H9 (cell line): ENCODE measurements at regions not wholly inside any gene's neighbourhood (a gene's known extent, or its start where the extent isn't known, plus 50 kb on each side); places are given as distances from the start of the nearest gene placed in this dataset.

Experiments used
- DNase-seq: peaks from one replicate; pipeline ENCODE4 v3.0.0-alpha.2; 2017
- H2AFZ ChIP-seq: one replicate; pipeline ENCODE4 v1.6.1; 2013; ENCODE audit warnings: mild to moderate bottlenecking, low read length, control low read depth, moderate library complexity
- H2AK5ac ChIP-seq: 2 replicates; pipeline ENCODE4 v1.6.1; 2013; ENCODE audit warnings: low read length, control low read depth, mixed read lengths; ENCODE audit not compliant: insufficient read length
- H2BK120ac ChIP-seq: one replicate; pipeline ENCODE4 v1.6.1; 2013; ENCODE audit warnings: low read depth, mild to moderate bottlenecking, low read length, control low read depth, inconsistent platforms; ENCODE audit not compliant: poor library complexity, severe bottlenecking
- H2BK12ac ChIP-seq: 2 replicates; pipeline ENCODE4 v1.6.1; 2013; ENCODE audit warnings: low read length, control low read depth, mixed read lengths, low read depth; ENCODE audit not compliant: insufficient read length
- H2BK15ac ChIP-seq: 2 replicates; pipeline ENCODE4 v1.6.1; 2013; ENCODE audit warnings: low read depth, low read length, control low read depth
- H2BK20ac ChIP-seq: one replicate; pipeline ENCODE4 v1.6.1; 2013; ENCODE audit warnings: low read depth, mild to moderate bottlenecking, low read length, control low read depth, inconsistent platforms; ENCODE audit not compliant: poor library complexity, severe bottlenecking
- H2BK5ac ChIP-seq: 2 replicates; pipeline ENCODE4 v1.6.1; 2013; ENCODE audit warnings: low read length, control low read depth, mixed read lengths; ENCODE audit not compliant: insufficient read length
- H3K14ac ChIP-seq: 2 replicates; pipeline ENCODE4 v1.6.1; 2013; ENCODE audit warnings: low read length, control low read depth; ENCODE audit not compliant: insufficient read depth
- H3K18ac ChIP-seq: 2 replicates; pipeline ENCODE4 v1.6.1; 2013; ENCODE audit warnings: low read depth, mild to moderate bottlenecking, mixed read lengths, low read length, control low read depth; ENCODE audit not compliant: insufficient read length
- H3K23ac ChIP-seq: 2 replicates; pipeline ENCODE4 v1.6.1; 2013; ENCODE audit warnings: low read length, control low read depth, mixed read lengths, low read depth; ENCODE audit not compliant: insufficient read length
- H3K23me2 ChIP-seq: 2 replicates; pipeline ENCODE4 v1.6.1; 2013; ENCODE audit warnings: low read depth, mild to moderate bottlenecking, mixed read lengths, low read length, control low read depth; ENCODE audit not compliant: insufficient read length, poor library complexity, severe bottlenecking
- H3K27ac ChIP-seq: 2 replicates; pipeline ENCODE4 v1.5.1; 2013; ENCODE audit warnings: low read length, control low read depth, mixed read lengths, low read depth; ENCODE audit not compliant: insufficient read length
- H3K27me3 ChIP-seq: 2 replicates; pipeline ENCODE4 v1.6.1; 2013; ENCODE audit warnings: low read length, control low read depth, inconsistent platforms; ENCODE audit not compliant: insufficient read depth
- H3K4ac ChIP-seq: 2 replicates; pipeline ENCODE4 v1.6.1; 2013; ENCODE audit warnings: low read depth, mild to moderate bottlenecking, control low read depth, inconsistent platforms, low read length, moderate library complexity
- H3K4me1 ChIP-seq: 2 replicates; pipeline ENCODE4 v1.6.1; 2013; ENCODE audit warnings: low read length, control low read depth, inconsistent platforms; ENCODE audit not compliant: insufficient read depth
- H3K4me2 ChIP-seq: 2 replicates; pipeline ENCODE4 v1.6.1; 2013; ENCODE audit warnings: low read length, control low read depth, mixed read lengths; ENCODE audit not compliant: insufficient read length, insufficient read depth
- H3K56ac ChIP-seq: 2 replicates; pipeline ENCODE4 v1.6.1; 2013; ENCODE audit warnings: low read depth, mild to moderate bottlenecking, mixed read lengths, low read length, control low read depth; ENCODE audit not compliant: insufficient read length
- H3K79me1 ChIP-seq: 2 replicates; pipeline ENCODE4 v1.6.1; 2013; ENCODE audit warnings: low read depth, mild to moderate bottlenecking, moderate library complexity, low read length, control low read depth, inconsistent platforms; ENCODE audit not compliant: insufficient read depth, poor library complexity, severe bottlenecking
- H3K79me2 ChIP-seq: 2 replicates; pipeline ENCODE4 v1.6.1; 2013; ENCODE audit warnings: low read length, control low read depth, inconsistent platforms; ENCODE audit not compliant: insufficient read depth
- H3K9ac ChIP-seq: 2 replicates; pipeline ENCODE4 v1.6.1; 2013; ENCODE audit warnings: low read length, control low read depth, mixed read lengths; ENCODE audit not compliant: insufficient read length; ENCODE audit errors: extremely low read depth
- H3K9me3 ChIP-seq: one replicate; pipeline ENCODE4 v1.6.1; 2013; ENCODE audit warnings: low read depth, low read length, inconsistent platforms; ENCODE audit not compliant: control insufficient read depth
- H3T11ph ChIP-seq: one replicate; pipeline ENCODE4 v1.6.1; 2013; ENCODE audit warnings: mild to moderate bottlenecking, low read length, control low read depth, inconsistent platforms
- H4K20me1 ChIP-seq: one replicate; pipeline ENCODE4 v1.6.1; 2013; ENCODE audit not compliant: control insufficient read depth, insufficient read length, insufficient read depth
- H4K5ac ChIP-seq: 2 replicates; pipeline ENCODE4 v1.6.1; 2013; ENCODE audit warnings: low read depth, mild to moderate bottlenecking, mixed read lengths, low read length, control low read depth; ENCODE audit not compliant: insufficient read length
- H4K8ac ChIP-seq: replicated peaks from 2 replicates; pipeline ENCODE4 v1.6.1; 2013; ENCODE audit warnings: low read length, control low read depth, mixed read lengths, low read depth; ENCODE audit not compliant: insufficient read length
- H4K91ac ChIP-seq: 2 replicates; pipeline ENCODE4 v1.6.1; 2013; ENCODE audit warnings: low read depth, mild to moderate bottlenecking, moderate library complexity, mixed read lengths, low read length, control low read depth; ENCODE audit not compliant: insufficient read length
- H3K27ac Mint-ChIP-seq, 3 experiments: 2 replicates in 2 of 3; 3 replicates in 1 of 3; pipeline ENCODE4 v1.8.0; 2020 to 2021; ENCODE audit warnings: mixed read lengths in 3 of 3, mild to moderate bottlenecking in 1 of 3, moderate library complexity in 1 of 3
- H3K27me3 Mint-ChIP-seq: 2 replicates; pipeline ENCODE4 v1.8.0; 2021; ENCODE audit warnings: low read depth, mild to moderate bottlenecking, moderate library complexity, mixed read lengths
- H3K36me3 Mint-ChIP-seq, 3 experiments: 2 replicates in 2 of 3; 3 replicates in 1 of 3; pipeline ENCODE4 v1.8.0; 2020 to 2021; ENCODE audit warnings: low read depth in 3 of 3, mixed read lengths in 3 of 3; ENCODE audit not compliant: insufficient read depth in 1 of 3
- H3K4me1 Mint-ChIP-seq, 2 experiments: 2 replicates each; pipeline ENCODE4 v1.8.0; 2020; ENCODE audit warnings: mixed read lengths in 2 of 2
- H3K4me3 Mint-ChIP-seq, 2 experiments: 2 replicates in 1 of 2; 3 replicates in 1 of 2; pipeline ENCODE4 v1.8.0; 2020 to 2021; ENCODE audit warnings: mild to moderate bottlenecking in 2 of 2, mixed read lengths in 2 of 2, moderate library complexity in 1 of 2
- H3K9me3 Mint-ChIP-seq, 2 experiments: 2 replicates in 1 of 2; 3 replicates in 1 of 2; pipeline ENCODE4 v1.8.0; 2020; ENCODE audit warnings: mild to moderate bottlenecking in 2 of 2, mixed read lengths in 2 of 2, moderate library complexity in 1 of 2
- CTCF ChIP-seq: fragments of 200-600 bp; sonication (generic); conservative IDR thresholded peaks from 3 replicates; pipeline ENCODE4 v1.8.0; 2021; ENCODE audit warnings: antibody characterized with exemption, mild to moderate bottlenecking
- WGBS: extraction: QIAGEN DNeasy Blood & Tissue Kit; methylation state at CpG from one replicate; pipeline ENCODE4 v1.1.7; 2013; ENCODE audit warnings: missing lambda C conversion rate, low lambda C conversion rate, mixed read lengths; ENCODE audit not compliant: insufficient read length; ENCODE audit errors: extremely low coverage; 5-methylcytosine and 5-hydroxymethylcytosine counted together

- Histone ChIP-seq H3K14ac (no peak overlapping the region), H2BK5ac (no peak overlapping the region), H2BK15ac (no peak overlapping the region), H4K20me1 (no peaks in the 10 kb centered on the region), H3K9me3 (no peaks in the 10 kb centered on the region), H2AK5ac (no peak overlapping the region), H3K27ac (no peak overlapping the region), H3K79me1 (no peaks in the 10 kb centered on the region), H3K18ac (no peak overlapping the region), H3K4ac (no peak overlapping the region), H4K5ac (no peak overlapping the region), H3K4me1 (no peaks in the 10 kb centered on the region), H3K4me2 (no peak overlapping the region), H4K91ac (no peak overlapping the region), H3K27me3 (no peaks in the 10 kb centered on the region), H3K9ac (no peak overlapping the region), H4K8ac (no peak overlapping the region), H2BK20ac (no peak overlapping the region), H3K23ac (no peak overlapping the region), H3K23me2 (no peaks in the 10 kb centered on the region), H3T11ph (no peak overlapping the region), H2BK12ac (no peak overlapping the region), H2AFZ (no peak overlapping the region), H3K79me2 (no peaks in the 10 kb centered on the region), H3K56ac (no peak overlapping the region), H2BK120ac (no peak overlapping the region)
- Mint-ChIP-seq H3K9me3 (no peaks in the 10 kb centered on the region), H3K27ac (no peak overlapping the region), H3K4me1 (no peaks in the 10 kb centered on the region), H3K27me3 (peaks cover 5% of the 10 kb centered on the region; the same call in 1 of the 2 replicates), H3K4me3 (no peak overlapping the region), H3K36me3 (no peaks in the 10 kb centered on the region)
- TF ChIP-seq CTCF = no peak
- no peak for DNase-seq
- WGBS = no CpG with 5 or more reads among the region's 2 CpGs
These were observed 109.6 kb upstream of the CXCL14 start for GRCh38 chr5:135688385-135688784.
